HG03095 (cell line): ENCODE measurements at regions not wholly inside any gene's neighbourhood (a gene's known extent, or its start where the extent isn't known, plus 50 kb on each side); places are given as distances from the start of the nearest gene placed in this dataset.

Experiments used
- ATAC-seq: cut with Tn5 transposase; IDR thresholded peaks from one replicate; pipeline ENCODE4 v1.9.1; 2021; ENCODE audit warnings: moderate library complexity; ENCODE audit not compliant: unreplicated experiment

DNA sequence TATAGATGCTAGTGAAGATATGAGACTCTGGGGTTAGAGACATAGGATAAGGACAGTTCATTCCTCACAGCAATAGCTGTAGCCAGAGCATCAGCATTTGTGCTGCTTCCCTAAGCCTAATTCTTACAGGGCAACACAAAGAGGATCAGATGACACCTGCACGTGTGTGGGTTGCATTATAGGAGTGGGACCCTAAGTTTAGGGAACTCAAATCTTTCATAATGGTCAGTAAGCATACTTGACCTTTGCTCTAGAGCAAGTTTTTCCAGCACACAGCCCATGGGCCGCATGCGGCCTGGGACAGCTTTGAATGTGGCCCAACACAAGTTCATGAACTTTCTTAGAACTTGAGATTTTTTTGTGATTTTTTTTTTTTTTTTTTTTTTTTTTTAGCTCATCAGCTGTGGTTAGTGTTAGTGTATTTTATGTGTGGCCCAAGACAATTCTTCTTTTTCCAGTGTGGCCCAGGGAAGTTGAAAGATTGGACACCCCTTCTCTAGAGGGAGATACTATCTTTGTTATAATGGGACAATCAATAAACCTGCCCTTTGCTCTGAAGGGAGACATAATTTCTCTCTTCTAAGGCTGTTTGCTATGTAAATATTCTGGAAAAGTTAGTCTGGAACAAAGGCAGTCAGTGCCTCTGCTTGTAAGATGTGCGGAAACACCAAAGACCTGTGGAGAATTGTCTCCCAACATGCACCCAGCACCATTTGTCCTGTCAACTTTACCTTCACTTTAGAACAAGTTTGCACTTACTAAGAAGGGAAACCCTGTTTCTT lies 650.2 kb downstream of the ZNF674 start:
- ATAC-seq, result no peak

GRCh38 chrX:45889471-45889870 lies 655.8 kb downstream of the ZNF674 start:
- ATAC-seq, result no peak

DNA sequence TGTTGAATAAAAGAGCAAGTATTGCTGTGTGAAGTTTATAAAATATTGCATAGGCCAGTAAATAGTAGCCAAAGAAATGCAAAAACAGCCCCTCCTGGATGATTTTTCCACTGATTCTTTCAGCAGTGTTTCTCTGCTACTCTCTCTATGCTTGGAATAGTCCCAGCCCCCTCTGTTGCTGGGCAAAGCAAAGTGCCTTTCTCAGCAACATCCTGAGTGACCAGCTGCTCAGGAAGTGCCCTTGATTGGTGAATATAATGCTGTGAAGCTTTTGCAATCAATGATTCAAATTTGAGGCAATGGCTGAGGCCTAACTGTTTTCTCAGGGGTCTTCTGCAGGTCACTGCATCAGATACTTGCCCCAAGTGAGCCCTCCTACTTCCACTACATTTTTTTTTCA lies 656.7 kb downstream of the ZNF674 start:
- no peak for ATAC-seq

DNA sequence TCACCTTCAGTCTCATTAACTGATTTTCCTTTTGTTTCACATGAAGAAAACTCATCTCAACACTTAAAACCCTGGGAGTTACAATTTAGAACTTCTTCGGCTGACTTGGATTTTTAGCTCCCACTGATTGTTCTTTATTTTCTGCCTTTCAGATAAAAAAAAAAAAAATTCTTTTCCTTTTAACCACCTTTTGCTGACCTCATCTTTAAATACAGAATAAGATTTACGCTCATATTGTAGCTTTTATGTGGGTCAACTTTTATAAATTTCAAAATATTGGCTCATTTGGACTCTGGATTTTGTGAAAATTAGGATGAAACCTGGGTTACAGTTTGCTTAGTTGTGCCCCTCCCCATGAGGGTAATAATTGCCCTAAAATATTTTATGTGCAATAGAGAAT lies 659.3 kb downstream of the ZNF674 start:
- no peak for ATAC-seq

DNA sequence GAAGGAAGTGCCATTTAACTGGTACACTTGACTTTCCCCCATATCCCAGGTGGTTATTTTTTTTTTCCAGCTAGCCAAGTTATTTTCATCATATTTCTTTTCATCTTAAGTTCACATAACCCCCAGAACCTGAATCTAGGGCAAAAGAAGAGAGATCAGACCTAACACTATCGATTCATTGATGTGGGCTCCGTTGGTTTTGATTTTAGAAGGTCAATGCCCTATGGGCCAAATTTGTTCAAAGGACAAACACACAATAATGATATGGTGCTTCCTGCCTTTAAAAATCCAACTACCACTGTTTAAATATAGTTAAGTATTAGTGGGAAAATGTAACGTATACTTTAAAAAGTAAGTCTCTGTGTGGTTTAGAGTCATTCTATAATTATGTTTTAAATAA lies 665.7 kb downstream of the ZNF674 start:
- no peak for ATAC-seq

GRCh38 chrX:45876206-45876605 lies 669.0 kb downstream of the ZNF674 start:
- ATAC-seq, result no peak

DNA sequence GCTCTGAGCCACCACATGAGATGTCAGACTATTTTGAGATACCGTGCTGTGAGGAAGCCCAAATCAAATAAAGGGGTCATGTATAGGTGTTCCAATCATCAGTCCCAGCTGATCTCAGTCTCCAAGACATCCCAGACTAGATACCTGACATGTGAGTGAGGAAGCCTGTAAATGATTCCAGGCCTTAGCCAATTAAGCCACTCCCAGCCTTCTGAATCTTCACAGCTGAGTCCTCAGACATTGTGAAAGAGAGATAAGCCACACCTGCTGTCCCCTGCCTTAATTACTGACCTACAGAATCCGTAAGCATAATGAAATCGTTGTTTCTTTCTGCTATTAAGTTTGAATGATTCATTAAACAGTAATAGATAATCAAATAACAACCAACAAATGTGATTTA lies 671.4 kb downstream of the ZNF674 start:
- ATAC-seq, result no peak

DNA sequence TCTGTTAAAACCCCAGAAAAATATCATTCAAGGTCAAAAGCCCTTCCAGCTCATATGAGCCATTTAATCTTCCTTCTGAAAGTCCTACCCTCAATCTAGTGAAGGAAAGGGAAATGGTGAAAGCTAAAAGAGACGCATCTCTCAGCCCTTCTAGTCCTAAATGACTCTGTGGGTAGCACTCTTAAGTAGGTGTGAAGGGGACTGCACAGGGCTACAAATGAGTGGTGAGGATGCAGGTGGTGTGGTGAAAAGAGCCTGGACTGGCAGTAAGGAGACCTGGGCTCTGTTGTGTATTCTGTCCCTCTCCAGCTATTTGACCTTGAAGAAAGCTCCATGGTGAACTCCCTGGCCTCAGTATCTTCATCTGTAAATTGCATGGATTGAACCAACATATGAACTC lies 671.8 kb upstream of the DIPK2B start:
- ATAC-seq, result no peak

DNA sequence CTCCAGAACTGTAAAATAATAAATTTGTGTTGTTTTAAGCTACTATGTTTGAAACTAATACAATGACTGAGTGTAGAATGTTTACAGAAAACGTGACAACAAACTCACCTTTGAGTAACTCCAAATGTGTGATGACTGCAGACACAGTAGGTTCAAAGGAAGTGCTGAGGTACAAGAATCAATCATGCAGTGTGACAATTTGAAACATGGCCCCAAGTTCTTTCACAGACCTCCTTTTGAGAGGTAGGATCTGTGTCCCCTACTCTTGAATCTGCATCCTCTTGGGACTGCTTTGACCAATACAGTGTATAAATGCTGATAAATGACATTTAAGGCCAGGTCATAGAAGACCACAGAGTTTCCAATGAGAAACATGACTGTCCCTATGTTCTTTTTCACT lies 667.7 kb upstream of the DIPK2B start:
- no peak for ATAC-seq

- no peak for ATAC-seq
Measured at GRCh38 chrX:45862801-45863200, 662.1 kb upstream of the DIPK2B start.

- ATAC-seq, result no peak
Measured at GRCh38 chrX:45860450-45860849, 659.8 kb upstream of the DIPK2B start.

DNA sequence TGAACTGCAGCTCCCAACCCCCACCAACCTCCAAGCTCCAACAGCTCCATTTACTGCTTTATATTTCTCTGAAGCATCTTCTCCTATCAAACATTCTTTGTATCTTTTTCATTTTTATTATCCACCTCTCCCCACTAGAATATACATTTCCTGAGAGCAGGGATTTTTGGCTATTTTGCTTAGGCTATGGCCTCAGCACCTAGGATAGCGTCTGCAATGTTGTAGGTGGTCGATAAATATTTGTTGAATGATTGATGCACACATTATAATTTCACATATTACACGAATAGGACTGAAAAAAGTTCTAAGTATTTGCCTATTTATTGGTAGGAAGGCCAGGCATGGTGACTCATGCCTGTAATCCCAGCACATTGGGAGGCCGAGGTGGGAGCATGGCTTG lies 658.7 kb upstream of the DIPK2B start:
- no peak for ATAC-seq

DNA sequence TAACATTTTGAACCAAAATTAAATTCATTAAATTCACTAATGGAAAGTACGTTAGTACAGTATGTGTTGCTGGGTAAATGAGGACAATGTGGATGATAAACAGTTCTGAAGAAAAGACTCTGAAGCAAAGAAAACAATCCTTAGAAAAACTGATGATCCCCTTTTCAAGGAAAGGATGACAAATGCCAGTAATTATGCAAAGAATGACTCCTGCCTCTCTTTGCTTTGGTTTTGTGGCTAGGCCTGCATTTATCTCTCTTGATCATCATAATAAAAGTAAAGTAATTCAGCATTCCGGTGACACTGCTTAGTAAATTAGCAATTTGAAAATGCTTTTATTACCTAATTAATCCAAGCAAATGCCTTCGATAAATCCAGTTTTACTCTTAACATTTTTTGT lies 652.2 kb upstream of the DIPK2B start:
- ATAC-seq, result no peak

DNA sequence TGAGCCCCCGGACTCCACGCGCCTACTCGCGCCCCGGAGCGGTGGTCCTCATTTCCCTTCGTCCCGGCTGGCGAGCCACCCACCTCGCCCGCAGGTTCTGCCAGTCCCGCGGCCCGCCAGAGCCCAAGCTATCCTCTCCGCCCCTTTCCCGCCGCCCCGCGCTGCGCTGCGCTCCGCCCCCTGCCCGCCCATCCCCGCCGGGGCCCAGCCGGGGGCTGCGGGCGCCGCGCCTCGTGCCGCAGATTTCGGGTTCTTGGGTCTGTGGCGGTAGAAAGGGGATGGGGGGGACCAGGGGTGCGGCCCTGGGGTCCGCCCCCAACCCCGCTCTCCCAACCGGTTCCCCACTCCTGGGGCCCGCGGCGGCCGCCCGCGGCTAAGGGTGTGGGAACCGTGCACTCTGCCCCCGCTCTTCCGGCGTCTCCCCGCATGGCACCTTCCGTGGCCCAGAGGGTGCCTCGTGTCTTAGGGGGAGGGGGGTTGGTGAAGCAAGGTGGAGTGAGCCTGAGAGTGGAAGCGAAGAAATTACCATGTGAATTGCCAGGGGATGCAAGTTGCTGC lies 650.8 kb upstream of the DIPK2B start:
- no peak for ATAC-seq

DNA sequence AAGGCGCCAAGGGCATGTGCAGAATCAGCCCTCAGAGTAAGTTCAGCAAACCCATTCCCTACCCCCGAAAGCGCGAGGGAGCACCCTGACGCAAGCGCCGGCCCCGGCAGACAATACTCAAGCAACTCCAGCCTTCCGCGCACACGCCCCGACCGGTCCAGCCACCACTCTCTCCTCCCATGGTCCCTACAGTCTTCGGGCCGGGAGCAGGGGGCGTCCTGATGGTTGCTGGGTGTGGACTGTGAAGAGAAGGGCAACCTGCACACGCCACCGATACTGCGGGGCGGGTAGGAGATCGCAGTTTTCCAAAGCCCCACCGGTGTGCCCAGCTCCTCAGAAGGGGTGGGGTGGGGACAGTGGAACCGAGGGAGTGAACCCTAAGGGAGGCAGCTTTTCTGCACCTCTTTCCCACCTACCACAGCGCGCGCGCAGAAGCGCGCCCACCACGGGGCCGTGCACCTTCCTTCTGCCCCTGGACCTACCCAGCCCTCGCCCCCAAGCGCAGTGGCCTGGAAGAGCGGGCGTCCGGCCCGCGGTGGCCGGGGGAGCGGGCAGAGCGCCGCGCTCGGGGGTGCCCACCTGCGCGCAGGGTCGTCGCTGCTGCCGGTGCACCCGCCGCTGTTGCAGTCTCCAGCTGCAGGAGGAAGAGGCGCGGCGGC lies 650.2 kb upstream of the DIPK2B start:
- no peak for ATAC-seq

- no peak for ATAC-seq
Measured at GRCh38 chrX:45850197-45850774, 649.6 kb upstream of the DIPK2B start.

GRCh38 chrX:45849261-45849862 lies 648.7 kb upstream of the DIPK2B start:
- no peak for ATAC-seq

DNA sequence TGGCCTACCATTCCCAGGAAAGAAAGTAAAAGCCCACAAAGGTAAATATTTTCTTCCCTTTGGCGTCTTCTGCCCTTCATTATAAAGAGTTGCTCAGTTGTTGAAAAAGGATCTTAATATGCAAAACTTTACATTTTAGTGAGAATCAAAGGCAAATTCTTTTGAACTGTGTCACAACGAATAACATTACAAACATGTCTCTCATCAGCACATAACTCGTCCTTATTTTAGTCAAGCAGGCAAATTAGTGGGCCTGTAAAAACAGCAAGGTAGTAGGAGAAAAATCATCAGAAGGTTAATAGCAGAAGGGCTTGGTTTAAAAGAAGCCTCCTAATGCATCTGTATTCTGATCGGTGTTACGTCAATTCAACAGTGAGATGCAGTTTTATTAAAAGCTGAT lies 647.3 kb upstream of the DIPK2B start:
- ATAC-seq, result no peak

GRCh38 chrX:45846328-45846727 lies 645.7 kb upstream of the DIPK2B start:
- no peak for ATAC-seq

DNA sequence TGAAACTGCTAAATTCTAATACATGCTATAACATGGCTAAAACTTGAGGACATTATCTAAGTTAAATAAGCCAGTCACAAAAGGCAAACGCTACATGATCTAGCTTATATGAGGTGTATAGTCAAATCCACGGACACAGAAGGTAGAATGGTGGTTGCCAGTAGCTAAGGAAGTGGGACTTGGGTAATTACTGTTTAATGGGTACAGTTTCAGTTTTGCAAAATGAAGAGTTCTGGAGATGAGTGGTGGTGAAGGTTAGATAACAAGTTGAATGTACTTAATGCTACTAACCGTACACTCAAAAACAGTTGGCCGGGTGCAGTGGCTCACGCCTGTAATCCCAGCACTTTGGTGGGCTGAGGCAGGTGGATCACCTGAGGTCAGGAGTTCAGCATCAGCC lies 644.5 kb upstream of the DIPK2B start:
- no peak for ATAC-seq

GRCh38 chrX:45843518-45843917 lies 642.8 kb upstream of the DIPK2B start:
- ATAC-seq, result no peak

GRCh38 chrX:45842926-45843315 lies 642.2 kb upstream of the DIPK2B start:
- no peak for ATAC-seq
